Lung microvascular endothelial cell (primary cell): ENCODE measurements at regions not wholly inside any gene's neighbourhood (a gene's known extent, or its start where the extent isn't known, plus 50 kb on each side); places are given as distances from the start of the nearest gene placed in this dataset.
"Not testable (repeated sequence)": the region's sequence is repeated elsewhere in the genome, so short reads cannot be mapped to it uniquely, and the experiment has no call there.

Source experiments
- DNase-seq, 2 donors: peaks; one replicate each; pipeline versions ENCODE4 v3.0.0 to v3.0.0-alpha.2; 2010; ENCODE audit warnings: low read depth in 2 of 2

DNA sequence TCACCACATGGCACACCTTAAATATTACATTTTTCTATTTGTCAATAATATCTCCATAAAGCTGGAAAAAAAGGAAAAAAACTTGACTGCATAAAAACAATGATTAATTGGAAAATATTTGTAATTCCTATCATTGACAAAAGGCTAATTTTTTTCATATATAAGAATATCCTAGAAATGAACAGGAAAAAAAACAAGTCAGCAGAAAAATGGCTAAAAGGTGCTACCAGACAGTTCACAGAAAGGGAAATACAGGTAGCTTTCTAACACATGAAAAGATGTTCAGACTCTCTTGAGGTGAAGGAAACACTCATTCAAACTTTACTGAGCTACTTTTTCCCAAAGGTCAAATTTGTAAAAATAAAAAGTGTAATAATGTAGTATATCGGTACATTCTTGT lies 104.1 kb upstream of the SCAF8 start:
- no peak for DNase-seq

DNA sequence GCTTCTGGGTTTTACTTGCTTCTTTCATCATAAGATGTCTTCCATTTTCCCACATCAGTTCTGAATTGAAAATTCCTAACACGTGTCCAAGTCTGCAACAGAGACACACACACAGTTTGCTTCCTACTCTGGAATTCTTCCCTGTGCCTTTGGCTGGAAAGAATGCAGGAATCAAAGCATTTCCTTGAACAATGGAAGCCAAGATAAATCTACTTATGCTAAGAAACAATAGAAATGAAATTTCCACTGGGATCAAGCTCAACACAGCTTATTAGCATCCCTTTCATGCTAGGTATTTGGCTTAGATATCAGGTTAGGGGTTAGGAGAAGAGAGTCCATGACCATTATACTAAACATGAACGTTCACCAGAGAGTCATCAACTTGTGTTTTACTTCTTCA lies 101.1 kb upstream of the SCAF8 start:
- DNase-seq: peak; percentile 75 to 80

DNA sequence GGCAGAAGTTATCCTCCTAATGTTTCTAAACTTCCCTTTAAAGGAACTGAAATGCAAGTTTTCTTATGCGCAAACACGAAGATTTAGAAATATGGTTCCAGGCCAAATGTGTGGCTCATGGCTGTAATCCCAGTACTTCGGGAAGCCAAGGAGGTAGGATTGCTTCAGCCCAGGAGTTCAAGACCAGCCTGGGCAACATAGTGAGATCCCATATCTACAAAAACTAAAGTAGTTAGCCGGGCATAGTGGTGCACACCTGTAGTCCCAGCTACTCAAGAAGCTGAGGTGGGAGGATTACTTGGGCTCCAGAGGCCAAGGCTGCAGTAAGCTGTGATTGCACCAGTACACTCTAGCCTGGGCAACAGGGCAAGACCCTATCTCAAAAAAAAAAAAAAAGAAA lies 95.8 kb upstream of the SCAF8 start:
- no peak for DNase-seq

DNA sequence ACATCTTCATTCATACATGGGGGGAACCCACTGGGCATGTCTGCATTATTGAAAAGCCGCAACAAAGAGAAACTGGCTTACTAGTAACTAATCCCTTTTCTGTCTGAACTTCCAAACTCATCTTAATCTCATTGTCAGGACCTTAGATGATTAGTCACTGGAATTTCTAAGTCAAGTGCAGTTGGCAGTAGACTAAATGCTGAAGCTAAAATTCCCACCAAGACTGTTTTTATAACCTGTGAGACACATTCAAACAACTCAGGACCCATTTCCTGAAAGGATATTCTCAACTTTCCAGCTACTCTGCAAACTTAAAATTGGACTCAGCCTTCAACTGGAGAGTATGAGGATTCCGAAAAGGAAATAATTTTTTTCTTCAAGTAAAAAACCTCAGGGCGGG lies 94.8 kb upstream of the SCAF8 start:
- DNase-seq: peak in 1 of 2 donors; percentile 87

DNA sequence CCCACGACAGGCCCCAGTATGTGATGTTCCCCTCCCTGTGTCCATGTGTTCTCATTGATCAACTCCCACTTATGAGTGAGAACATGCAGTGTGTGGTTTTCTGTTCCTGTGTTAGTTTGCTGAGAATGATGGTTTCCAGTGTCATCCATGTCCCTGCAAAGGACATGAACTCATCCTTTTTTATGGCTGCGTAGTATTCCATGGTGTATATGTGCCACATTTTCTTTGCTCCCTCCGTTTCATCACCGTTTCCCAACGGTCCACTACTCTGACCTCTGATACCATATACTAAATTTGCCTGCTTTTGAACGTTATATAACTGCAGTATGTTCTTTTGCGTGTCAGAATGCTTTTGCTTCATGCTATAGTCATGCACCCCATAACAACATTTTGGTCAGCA lies 94.0 kb upstream of the SCAF8 start:
- not testable (repeated sequence) for DNase-seq

DNA sequence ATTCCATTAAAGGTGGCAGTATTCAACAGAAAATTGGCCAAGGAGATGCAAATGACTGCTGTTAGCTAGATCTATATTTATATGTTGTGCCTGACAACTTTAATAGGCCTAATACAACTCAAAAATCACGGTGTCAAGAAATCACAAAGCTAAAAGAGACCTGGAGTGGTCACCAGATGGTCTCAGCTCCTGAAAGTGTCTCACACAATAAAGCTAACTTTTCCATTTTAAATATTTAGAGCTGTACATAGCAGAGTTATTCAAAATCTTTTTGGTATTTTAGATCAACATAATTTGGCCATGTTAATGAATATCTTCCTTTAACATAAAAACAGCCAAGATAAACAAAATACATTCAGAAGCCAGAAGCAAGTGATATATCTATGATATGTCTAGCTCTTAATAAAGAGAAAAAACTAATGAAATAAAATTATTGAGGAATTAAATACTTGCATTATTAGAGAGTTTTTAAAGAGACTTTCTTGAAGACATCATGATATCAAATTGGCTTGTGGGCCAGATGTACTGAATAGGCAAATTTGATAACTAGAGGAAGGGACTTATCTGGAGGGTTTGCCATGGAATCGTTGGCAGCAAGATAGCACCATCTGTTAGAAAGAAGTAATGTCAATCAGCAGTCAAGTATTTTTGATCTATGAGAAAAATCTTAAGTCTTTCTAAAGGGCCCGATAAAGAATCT lies 84.9 kb upstream of the SCAF8 start:
- DNase-seq: no peak

DNA sequence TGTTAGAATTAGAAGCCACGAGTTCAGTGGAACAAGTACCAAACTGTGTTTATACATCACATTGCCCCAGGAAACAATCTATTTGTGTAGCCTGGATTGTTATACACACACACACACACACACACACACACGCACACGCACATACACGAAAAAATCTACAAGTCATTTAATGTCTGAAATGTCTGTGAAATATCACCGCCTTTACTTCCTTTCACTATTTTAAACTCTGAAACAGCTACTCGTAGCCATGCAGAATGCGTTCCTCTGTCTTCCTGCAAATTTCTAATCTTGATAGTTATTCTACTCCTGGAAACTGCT lies 84.4 kb upstream of the SCAF8 start:
- DNase-seq: peak in 1 of 2 donors; percentile 58

DNA sequence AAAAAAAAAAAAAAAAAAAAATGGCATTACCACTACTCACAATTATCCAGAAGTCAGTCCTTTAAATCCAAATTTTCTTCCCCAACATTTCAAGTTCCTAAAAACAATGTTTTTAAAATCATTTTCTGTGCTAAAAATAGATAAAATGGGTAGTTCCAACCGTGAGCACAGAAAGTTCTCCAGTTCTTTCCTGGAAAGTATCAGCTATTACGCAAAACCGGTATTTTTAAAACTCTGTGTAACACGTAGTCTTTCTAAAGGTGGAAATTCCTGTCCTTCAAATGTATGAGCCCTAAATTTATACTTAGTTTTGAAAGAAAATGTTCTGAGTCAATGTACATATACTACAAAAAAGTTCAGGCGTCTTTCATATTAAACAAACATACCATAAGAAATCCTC lies 83.5 kb upstream of the SCAF8 start:
- peak in 1 of 2 donors; percentile 19 for DNase-seq

DNA sequence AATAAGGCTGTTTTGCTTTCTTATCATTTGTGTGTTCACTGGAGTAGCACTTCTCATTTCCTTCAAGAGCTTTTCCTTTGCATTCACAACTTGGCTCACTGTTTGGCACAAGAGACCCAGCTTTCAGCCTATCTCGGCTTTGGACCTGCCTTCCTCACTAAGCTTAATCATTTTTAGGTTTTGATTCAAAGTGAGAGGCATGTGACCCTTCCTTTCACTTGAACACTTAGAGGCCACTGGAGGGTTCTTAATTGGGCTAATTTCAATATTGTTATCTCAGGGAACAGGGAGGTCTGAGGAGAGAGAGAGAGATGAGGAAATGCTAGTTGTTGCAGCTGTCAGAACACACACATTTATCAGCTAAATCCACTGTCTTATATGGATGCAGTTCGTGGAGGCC lies 82.9 kb upstream of the SCAF8 start:
- DNase-seq: peak in 1 of 2 donors; percentile 44

DNA sequence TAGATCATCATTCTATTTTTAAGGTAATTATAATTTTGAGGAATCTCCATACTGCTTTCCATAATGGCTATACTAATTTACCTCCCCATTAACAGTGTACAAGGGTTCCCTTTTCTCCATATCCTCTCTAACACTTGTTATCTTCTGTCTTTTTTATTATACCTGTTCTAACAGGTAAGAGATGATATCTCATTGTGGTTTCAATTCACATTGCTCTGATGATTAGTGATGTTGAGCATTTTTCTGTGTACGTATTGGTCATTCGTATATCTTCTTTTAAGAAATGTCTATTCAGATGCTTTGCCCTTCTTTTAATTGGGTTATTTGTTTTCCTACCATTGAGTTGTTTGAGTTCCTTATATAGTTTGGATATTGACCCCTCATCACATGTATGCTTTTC lies 81.6 kb upstream of the SCAF8 start:
- no peak for DNase-seq

DNA sequence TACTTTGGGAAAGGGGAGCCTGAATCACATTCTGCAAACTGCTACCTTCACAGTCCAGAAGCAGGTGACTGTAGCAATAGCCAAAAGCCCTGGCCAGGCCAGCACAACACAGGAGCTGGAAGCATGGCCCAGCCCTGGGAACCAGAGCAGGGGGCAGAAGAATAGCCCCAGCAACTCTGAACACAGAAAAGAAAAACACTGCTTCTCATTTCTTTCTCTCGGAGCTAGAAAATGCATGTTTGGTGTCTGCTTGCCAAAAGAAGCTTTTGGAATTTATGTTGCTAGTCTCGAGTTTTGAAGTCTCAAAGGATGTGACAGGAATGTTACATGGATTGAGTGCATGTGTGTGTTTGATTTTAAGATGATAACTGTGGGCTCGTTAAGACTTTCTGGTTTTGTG lies 79.8 kb upstream of the SCAF8 start:
- DNase-seq: peak in 1 of 2 donors; percentile 75

DNA sequence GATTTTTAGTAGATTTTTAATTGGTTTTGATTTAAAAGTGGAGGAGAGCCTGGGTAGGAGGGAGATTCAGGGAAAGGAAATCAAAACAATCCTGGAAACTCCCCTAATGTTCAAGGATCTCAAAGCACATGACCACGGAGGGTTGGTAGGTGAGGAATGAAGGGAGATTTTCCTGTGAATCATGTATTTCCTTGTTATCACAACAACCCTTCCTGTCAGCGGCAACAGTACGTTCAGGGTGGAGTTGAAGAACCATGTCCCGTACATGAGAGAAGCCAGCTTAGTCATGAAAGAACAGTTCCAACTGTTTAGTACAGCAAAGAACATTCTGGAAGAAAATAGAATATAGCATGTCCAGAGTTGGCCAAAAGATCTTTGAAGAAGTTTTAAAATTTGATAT lies 79.4 kb upstream of the SCAF8 start:
- peak; percentile 97 to 99 for DNase-seq

DNA sequence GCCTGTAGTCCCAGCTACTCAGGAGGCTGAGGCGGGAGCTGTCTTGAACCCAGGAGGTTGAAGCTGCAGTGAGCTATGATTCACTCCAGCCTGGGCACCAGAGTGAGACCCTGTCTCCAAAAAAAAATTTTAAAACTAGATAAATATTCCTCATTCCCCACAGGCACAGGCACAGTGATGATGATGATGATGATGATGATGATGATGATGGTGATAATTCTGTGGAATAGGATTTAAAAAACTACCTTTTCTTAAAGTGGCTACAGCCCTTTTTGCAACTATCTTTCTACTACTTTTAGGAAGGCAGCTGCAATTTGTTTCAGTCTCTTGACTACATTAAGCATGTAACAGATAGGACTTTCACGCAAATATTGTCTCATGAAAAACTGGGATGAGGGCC lies 76.6 kb upstream of the SCAF8 start:
- DNase-seq: no peak

DNA sequence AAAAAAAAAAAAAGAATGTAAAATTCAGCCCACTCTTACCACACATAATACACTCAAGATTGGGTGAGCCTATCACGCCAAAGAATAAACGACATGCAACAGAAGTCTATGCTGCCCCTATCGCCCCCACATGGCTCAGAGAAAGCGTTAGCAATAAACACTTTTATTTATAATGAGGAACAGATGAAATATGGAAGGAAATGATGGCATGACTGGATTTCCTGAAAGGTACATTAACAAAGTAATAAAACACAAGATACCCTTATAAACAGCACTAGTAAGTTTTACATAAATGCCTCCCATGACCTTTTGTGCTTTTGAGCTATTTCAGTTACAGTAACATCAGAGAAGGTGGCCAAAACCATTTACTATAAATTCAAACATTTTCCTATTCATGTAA lies 71.4 kb upstream of the SCAF8 start:
- DNase-seq: peak; percentile 85 to 91

DNA sequence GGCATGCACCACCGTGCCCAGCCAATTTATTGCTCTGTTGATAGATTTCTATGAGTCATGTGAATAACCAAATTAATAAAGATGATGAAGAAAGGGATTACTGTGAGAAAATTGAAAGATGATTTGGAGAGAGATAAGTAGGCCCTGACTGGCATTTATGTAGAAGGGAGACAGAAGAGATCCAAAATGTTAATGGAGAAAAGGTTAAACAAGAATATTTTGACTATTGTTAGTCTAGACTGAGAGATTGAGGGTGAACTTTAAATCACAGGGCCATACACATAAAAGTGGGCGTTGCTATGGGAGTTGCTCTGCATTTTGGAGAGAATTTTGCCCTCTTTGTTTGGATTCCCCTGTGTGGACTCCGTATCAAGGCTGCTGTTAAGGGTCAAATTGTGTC lies 68.9 kb upstream of the SCAF8 start:
- no peak for DNase-seq

DNA sequence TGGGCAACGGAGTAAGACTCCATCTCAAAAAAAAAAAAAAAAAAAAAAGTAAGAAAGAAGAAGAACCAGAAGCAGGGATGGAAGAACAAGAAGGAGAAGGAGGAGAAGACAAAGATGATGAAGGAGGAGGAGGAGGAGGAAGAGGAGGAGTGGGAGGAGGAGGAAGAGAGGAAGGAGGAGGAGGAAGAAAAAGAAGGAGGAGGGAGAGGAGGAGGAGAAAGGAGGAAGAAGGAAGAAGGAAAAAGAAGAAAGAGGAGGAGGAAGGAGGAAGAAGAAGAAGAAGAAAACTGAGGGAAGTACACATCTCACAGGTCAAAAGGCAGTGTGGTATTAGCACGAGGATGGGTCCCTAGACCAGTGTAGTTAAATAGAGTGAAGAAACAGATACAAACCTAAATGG lies 65.1 kb upstream of the SCAF8 start:
- DNase-seq: no peak

DNA sequence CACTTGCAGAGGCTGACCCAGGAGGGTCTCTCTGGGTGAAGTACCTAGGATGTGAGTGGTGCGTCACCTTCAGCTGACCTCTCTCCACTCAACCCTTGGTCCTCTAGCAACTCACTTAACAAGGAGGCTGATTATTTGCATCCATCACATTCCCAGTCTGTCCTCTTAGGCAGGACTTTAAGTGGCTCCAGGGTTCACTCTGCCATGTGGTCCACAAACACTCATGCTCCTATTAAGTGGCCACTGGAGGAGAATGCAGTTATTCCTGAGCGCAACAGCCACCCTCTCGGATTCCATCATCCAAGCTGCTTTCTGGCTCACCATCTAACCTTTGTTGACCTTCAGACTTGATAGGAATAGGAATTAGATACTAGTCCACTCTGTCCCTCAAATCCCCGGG lies 61.1 kb upstream of the SCAF8 start:
- no peak for DNase-seq

DNA sequence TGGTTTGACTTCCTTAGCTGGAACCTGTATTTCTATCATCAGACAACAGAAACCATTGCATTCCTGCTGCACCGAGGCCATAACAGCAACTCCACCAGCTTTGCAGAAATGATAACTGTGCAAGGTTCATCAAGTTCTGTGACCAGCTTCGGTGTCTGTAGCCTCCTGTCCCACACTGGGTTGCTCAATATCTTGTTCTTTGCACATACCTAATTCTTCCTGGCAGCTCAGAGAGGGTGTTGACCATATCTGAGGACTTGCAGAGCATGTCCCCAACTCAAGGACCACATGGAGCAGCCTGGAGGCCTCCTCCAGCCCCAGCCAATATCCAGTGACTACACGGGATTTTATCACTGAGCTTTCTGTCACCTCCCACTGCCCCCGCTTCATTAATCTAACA lies 59.3 kb upstream of the SCAF8 start:
- no peak for DNase-seq

DNA sequence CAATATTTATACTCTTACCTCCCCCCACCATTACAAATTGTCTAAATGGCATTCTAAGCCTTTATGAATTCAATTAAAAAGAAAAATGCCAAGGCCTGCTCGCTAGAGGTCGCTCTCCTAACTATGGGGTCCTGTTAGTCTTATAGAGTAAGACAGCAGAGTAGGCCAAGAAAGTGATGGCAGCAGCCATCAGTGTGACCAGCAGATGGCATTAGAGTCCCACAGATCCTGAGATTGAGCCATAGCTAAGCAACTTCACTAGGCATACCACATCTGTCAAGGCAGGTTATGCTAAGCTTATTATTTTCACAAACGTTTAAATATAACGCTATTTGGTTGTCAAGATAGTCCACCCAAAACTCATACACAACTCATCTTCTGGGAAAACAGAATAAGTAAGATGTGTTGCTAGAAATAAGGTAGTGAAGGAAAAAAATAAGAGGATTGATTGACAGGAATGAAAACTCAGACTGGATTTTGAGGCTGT lies 57.6 kb upstream of the SCAF8 start:
- peak; percentile 96 to 97 for DNase-seq

DNA sequence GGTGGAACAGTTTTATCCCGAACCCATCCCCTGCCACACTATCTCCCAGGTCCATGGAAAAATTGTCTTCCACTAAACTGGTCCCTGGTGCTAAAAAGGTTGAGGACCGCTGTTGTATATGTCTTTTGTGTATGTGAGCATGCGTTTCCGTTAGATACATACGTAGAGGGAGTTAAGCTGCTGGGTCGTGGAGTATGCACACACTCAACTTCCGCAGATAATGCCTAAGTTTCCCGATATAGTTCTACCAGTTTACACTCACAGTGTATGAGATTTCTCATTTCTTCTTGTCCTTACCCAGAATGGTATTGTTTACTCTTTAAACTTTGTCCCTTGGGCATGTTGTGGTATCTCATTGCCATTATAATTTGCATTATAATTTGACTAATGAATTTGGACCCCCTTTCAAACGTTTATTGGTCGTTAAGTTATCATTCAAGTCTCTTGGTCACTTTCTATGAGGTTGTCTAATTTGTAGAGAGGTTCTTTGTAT lies 50.5 kb upstream of the SCAF8 start:
- no peak for DNase-seq
